ENCODE measurements at regions not wholly inside any gene's neighbourhood (a gene's known extent, or its start where the extent isn't known, plus 50 kb on each side); places are given as distances from the start of the nearest gene placed in this dataset.

- no peaks in the 10 kb centered on the region for H3K36me3 ChIP-seq (ENCODE audit: control insufficient read depth in 4 of 4, insufficient read depth in 4 of 4, low read length in 3 of 4)
- CTCF ChIA-PET = interaction anchor here (5.5 kb wide), 1 partner anchor 10 kb away, joined by 39 read pairs; no protein-coding TSS in a partner anchor
- DNase-seq = no peak
- POLR2A ChIA-PET = no interaction called here
- H3K27ac ChIP-seq (ENCODE audit: insufficient read depth in 1 of 2, low read depth in 1 of 2, low read length in 2 of 2, poor library complexity in 1 of 2, severe bottlenecking in 2 of 2) = no peak overlapping the region
- no peaks in the 10 kb centered on the region for H3K4me1 ChIP-seq (ENCODE audit: control extremely low read depth in 1 of 4, control insufficient read depth in 4 of 4, insufficient read depth in 4 of 4, low read length in 3 of 4)
- 88% methylated on average over 6 of the region's 6 CpGs for WGBS (ENCODE audit: insufficient coverage)
- H3K4me3 ChIP-seq (ENCODE audit: control insufficient read depth in 1 of 7, extremely low read depth in 1 of 7, insufficient read depth in 4 of 7, low read depth in 2 of 7, low read length in 6 of 7) = no peak overlapping the region
- no peaks in the 10 kb centered on the region for H3K9me3 ChIP-seq (ENCODE audit: control extremely low read depth in 1 of 5, control insufficient read depth in 4 of 5, insufficient read depth in 2 of 5, low read depth in 1 of 5, low read length in 4 of 5)
- peaks cover 0 to 4% (median 0%) of the 10 kb centered on the region in 5 experiments for H3K27me3 ChIP-seq (replicated peaks in 2 of 5; ENCODE audit: control insufficient read depth in 4 of 5, insufficient read depth in 5 of 5, low read length in 4 of 5)
These were observed 139.6 kb upstream of the RAB12 start for GRCh38 chr18:8469544-8470130.

GRCh38 chr18:8471372-8471771 is 137.9 kb upstream of the RAB12 start:
- Histone ChIP-seq H3K4me1 (ENCODE audit: control extremely low read depth in 1 of 4, control insufficient read depth in 4 of 4, insufficient read depth in 4 of 4, low read length in 3 of 4) (no peaks in the 10 kb centered on the region), H3K4me3 (ENCODE audit: control insufficient read depth in 1 of 7, extremely low read depth in 1 of 7, insufficient read depth in 4 of 7, low read depth in 2 of 7, low read length in 6 of 7) (no peak overlapping the region), H3K27ac (ENCODE audit: insufficient read depth in 1 of 2, low read depth in 1 of 2, low read length in 2 of 2, poor library complexity in 1 of 2, severe bottlenecking in 2 of 2) (no peak overlapping the region), H3K27me3 (replicated peaks in 2 of 5; ENCODE audit: control insufficient read depth in 4 of 5, insufficient read depth in 5 of 5, low read length in 4 of 5) (peaks cover 0 to 4% (median 0%) of the 10 kb centered on the region in 5 experiments), H3K9me3 (ENCODE audit: control extremely low read depth in 1 of 5, control insufficient read depth in 4 of 5, insufficient read depth in 2 of 5, low read depth in 1 of 5, low read length in 4 of 5) (no peaks in the 10 kb centered on the region), H3K36me3 (ENCODE audit: control insufficient read depth in 4 of 4, insufficient read depth in 4 of 4, low read length in 3 of 4) (no peaks in the 10 kb centered on the region)
- ChIA-PET CTCF (interaction anchor here (1.1 to 5.5 kb wide), 2 partner anchors 8 to 19 kb away, joined by 3 to 39 read pairs; no protein-coding TSS in a partner anchor), POLR2A (no interaction called here)
- DNase-seq = no peak
- 100% methylated on average over 6 of the region's 6 CpGs for WGBS (ENCODE audit: insufficient coverage)

- POLR2A ChIA-PET = no interaction called here
- no peaks in the 10 kb centered on the region for H3K4me1 ChIP-seq (ENCODE audit: control extremely low read depth in 1 of 4, control insufficient read depth in 4 of 4, insufficient read depth in 4 of 4, low read length in 3 of 4)
- DNase-seq = no peak
- no CpG with 5 or more reads among the region's 3 CpGs for WGBS (ENCODE audit: insufficient coverage)
- H3K4me3 ChIP-seq (ENCODE audit: control insufficient read depth in 1 of 7, extremely low read depth in 1 of 7, insufficient read depth in 4 of 7, low read depth in 2 of 7, low read length in 6 of 7) = no peak overlapping the region
- no peak overlapping the region for H3K27ac ChIP-seq (ENCODE audit: insufficient read depth in 1 of 2, low read depth in 1 of 2, low read length in 2 of 2, poor library complexity in 1 of 2, severe bottlenecking in 2 of 2)
- no peaks in the 10 kb centered on the region for H3K36me3 ChIP-seq (ENCODE audit: control insufficient read depth in 4 of 4, insufficient read depth in 4 of 4, low read length in 3 of 4)
- CTCF ChIA-PET = interaction anchor here (1.0 kb wide), 1 partner anchor 11 kb away, joined by 3 read pairs; no protein-coding TSS in a partner anchor
- H3K9me3 ChIP-seq (ENCODE audit: control extremely low read depth in 1 of 5, control insufficient read depth in 4 of 5, insufficient read depth in 2 of 5, low read depth in 1 of 5, low read length in 4 of 5) = peaks cover 0 to 4% (median 0%) of the 10 kb centered on the region in 5 experiments
- peaks cover 0 to 9% (median 0%) of the 10 kb centered on the region in 5 experiments for H3K27me3 ChIP-seq (replicated peaks in 2 of 5; ENCODE audit: control insufficient read depth in 4 of 5, insufficient read depth in 5 of 5, low read length in 4 of 5)
These were observed 134.6 kb upstream of the RAB12 start for GRCh38 chr18:8474661-8475060.

- H3K4me1 ChIP-seq (ENCODE audit: control extremely low read depth in 1 of 4, control insufficient read depth in 4 of 4, insufficient read depth in 4 of 4, low read length in 3 of 4) = no peaks in the 10 kb centered on the region
- POLR2A ChIA-PET = no interaction called here
- WGBS (ENCODE audit: insufficient coverage) = no CpG with 5 or more reads among the region's 5 CpGs
- CTCF ChIA-PET = interaction anchor here (1.2 to 4.7 kb wide), 4 partner anchors 8 to 510 kb away, joined by 3 to 39 read pairs (median 8); no protein-coding TSS in a partner anchor
- H3K27me3 ChIP-seq (replicated peaks in 2 of 5; ENCODE audit: control insufficient read depth in 4 of 5, insufficient read depth in 5 of 5, low read length in 4 of 5) = peaks cover 0 to 9% (median 0%) of the 10 kb centered on the region in 5 experiments
- H3K27ac ChIP-seq (ENCODE audit: insufficient read depth in 1 of 2, low read depth in 1 of 2, low read length in 2 of 2, poor library complexity in 1 of 2, severe bottlenecking in 2 of 2) = no peak overlapping the region
- DNase-seq = no peak
- peaks cover 0 to 4% (median 0%) of the 10 kb centered on the region in 5 experiments for H3K9me3 ChIP-seq (ENCODE audit: control extremely low read depth in 1 of 5, control insufficient read depth in 4 of 5, insufficient read depth in 2 of 5, low read depth in 1 of 5, low read length in 4 of 5)
- no peaks in the 10 kb centered on the region for H3K36me3 ChIP-seq (ENCODE audit: control insufficient read depth in 4 of 4, insufficient read depth in 4 of 4, low read length in 3 of 4)
- H3K4me3 ChIP-seq (ENCODE audit: control insufficient read depth in 1 of 7, extremely low read depth in 1 of 7, insufficient read depth in 4 of 7, low read depth in 2 of 7, low read length in 6 of 7) = no peak overlapping the region
These were observed 131.6 kb upstream of the RAB12 start for GRCh38 chr18:8477615-8478014.

- H3K4me1 ChIP-seq (ENCODE audit: control extremely low read depth in 1 of 4, control insufficient read depth in 4 of 4, insufficient read depth in 4 of 4, low read length in 3 of 4) = no peaks in the 10 kb centered on the region
- no peaks in the 10 kb centered on the region for H3K36me3 ChIP-seq (ENCODE audit: control insufficient read depth in 4 of 4, insufficient read depth in 4 of 4, low read length in 3 of 4)
- ChIA-PET CTCF (interaction anchor here (0.8 to 4.7 kb wide), 6 partner anchors 9 to 1206 kb away, joined by 3 to 39 read pairs (median 4); no protein-coding TSS in a partner anchor), POLR2A (no interaction called here)
- peaks cover 0 to 9% (median 0%) of the 10 kb centered on the region in 5 experiments for H3K27me3 ChIP-seq (replicated peaks in 2 of 5; ENCODE audit: control insufficient read depth in 4 of 5, insufficient read depth in 5 of 5, low read length in 4 of 5)
- 55% methylated on average over 14 of the region's 14 CpGs for whole genome bisulfite sequencing (ENCODE audit: insufficient coverage)
- peak; percentile 31 to 63 (median 47) for DNase-seq
- no peak overlapping the region for H3K27ac ChIP-seq (ENCODE audit: insufficient read depth in 1 of 2, low read depth in 1 of 2, low read length in 2 of 2, poor library complexity in 1 of 2, severe bottlenecking in 2 of 2)
- no peak overlapping the region for H3K4me3 ChIP-seq (ENCODE audit: control insufficient read depth in 1 of 7, extremely low read depth in 1 of 7, insufficient read depth in 4 of 7, low read depth in 2 of 7, low read length in 6 of 7)
- peaks cover 0 to 4% (median 0%) of the 10 kb centered on the region in 5 experiments for H3K9me3 ChIP-seq (ENCODE audit: control extremely low read depth in 1 of 5, control insufficient read depth in 4 of 5, insufficient read depth in 2 of 5, low read depth in 1 of 5, low read length in 4 of 5)
These were observed 130.9 kb upstream of the RAB12 start for GRCh38 chr18:8478166-8478967.

- WGBS (ENCODE audit: insufficient coverage) = 85% methylated on average over 11 of the region's 11 CpGs
- Histone ChIP-seq H3K9me3 (ENCODE audit: control extremely low read depth in 1 of 5, control insufficient read depth in 4 of 5, insufficient read depth in 2 of 5, low read depth in 1 of 5, low read length in 4 of 5) (peaks cover 0 to 4% (median 0%) of the 10 kb centered on the region in 5 experiments), H3K4me3 (ENCODE audit: control insufficient read depth in 1 of 7, extremely low read depth in 1 of 7, insufficient read depth in 4 of 7, low read depth in 2 of 7, low read length in 6 of 7) (no peak overlapping the region), H3K27me3 (replicated peaks in 2 of 5; ENCODE audit: control insufficient read depth in 4 of 5, insufficient read depth in 5 of 5, low read length in 4 of 5) (peaks cover 0 to 6% (median 0%) of the 10 kb centered on the region in 5 experiments), H3K27ac (ENCODE audit: insufficient read depth in 1 of 2, low read depth in 1 of 2, low read length in 2 of 2, poor library complexity in 1 of 2, severe bottlenecking in 2 of 2) (no peak overlapping the region), H3K36me3 (ENCODE audit: control insufficient read depth in 4 of 4, insufficient read depth in 4 of 4, low read length in 3 of 4) (no peaks in the 10 kb centered on the region), H3K4me1 (ENCODE audit: control extremely low read depth in 1 of 4, control insufficient read depth in 4 of 4, insufficient read depth in 4 of 4, low read length in 3 of 4) (no peaks in the 10 kb centered on the region)
- no peak for DNase-seq
- ChIA-PET POLR2A (no interaction called here), CTCF (interaction anchor here (0.8 to 4.7 kb wide), 6 partner anchors 10 to 1206 kb away, joined by 3 to 39 read pairs (median 8); no protein-coding TSS in a partner anchor)
These were observed 130.3 kb upstream of the RAB12 start for GRCh38 chr18:8478968-8479370.
